HCT116 (cell line): ENCODE measurements at regions not wholly inside any gene's neighbourhood (a gene's known extent, or its start where the extent isn't known, plus 50 kb on each side); places are given as distances from the start of the nearest gene placed in this dataset.

Experiments used
- ATAC-seq: fragments of 200-7000 bp; cut with Tn5 transposase; 2 replicates; pipeline ENCODE4 v1.9.1; 2020; ENCODE audit warnings: mild to moderate bottlenecking, moderate library complexity
- BruUV-seq: library from RNA; stranded (reverse); fragments of 400-500 nt; replicated peaks from 2 replicates; lab custom pipeline; 2021; lab: Mats Ljungman, UMichigan
- CTCF ChIA-PET: fragments of 300-600 bp; sonication (Branson Sonifier 250); formaldehyde crosslinking; loops from one replicate; lab custom pipeline; 2021; ENCODE audit warnings: antibody characterized with exemption; lab: Charles Lee
- POLR2A ChIA-PET: fragments of 300-600, 350-600 bp; sonication (Branson Sonifier 250); formaldehyde crosslinking; loops from one replicate; lab custom pipeline; 2021; ENCODE audit warnings: antibody characterized with exemption; lab: Charles Lee
- RAD21 ChIA-PET, 2 experiments: fragments of 300-600 bp; sonication (Branson Sonifier 250); formaldehyde crosslinking; loops; one replicate each; lab custom pipeline; 2023; ENCODE audit warnings: low total read pairs in 2 of 2; ENCODE audit not compliant: uncharacterized antibody in 2 of 2, unreplicated experiment in 2 of 2, low non-redundant PET in 1 of 2; lab: Charles Lee
- DNase-seq: peaks from one replicate; pipeline ENCODE4 v3.0.0-alpha.2; 2010; ENCODE audit warnings: low read depth, low spot score
- H2AFZ ChIP-seq: fragments of 200-600 bp; shearing (Covaris generic), sonication (generic); 2 replicates; pipeline ENCODE4 v1.6.1; 2017; ENCODE audit warnings: low read depth, mixed run types, mixed read lengths, antibody characterized with exemption, low read length; ENCODE audit not compliant: poor library complexity, severe bottlenecking
- H3K27ac ChIP-seq: 2 replicates; pipeline ENCODE4 v1.5.1; 2012; ENCODE audit warnings: low read depth, low read length
- H3K27me3 ChIP-seq: fragments of 200-600 bp; sonication (generic); 2 replicates; pipeline ENCODE4 v1.6.1; 2016; ENCODE audit warnings: mixed run types, low read length, mixed read lengths; ENCODE audit not compliant: insufficient read depth
- H3K36me3 ChIP-seq, 2 experiments: fragments of 200-500 bp in 1 of 2; fragments of 200-600 bp in 1 of 2; sonication (Bioruptor generic) in 1 of 2; sonication (generic) in 1 of 2; 2 replicates each; pipeline versions ENCODE4 v1.5.1 to v1.6.1; 2014 to 2016; ENCODE audit warnings: low read length in 2 of 2, inconsistent platforms in 1 of 2, mixed read lengths in 1 of 2, mixed run types in 1 of 2; ENCODE audit not compliant: insufficient read depth in 2 of 2, control insufficient read depth in 1 of 2
- H3K4me1 ChIP-seq, 2 experiments: fragments of 200-600 bp in 1 of 2; sonication (generic) in 1 of 2; 2 replicates each; pipeline versions ENCODE4 v1.5.1 to v1.6.1; 2012 to 2017; ENCODE audit warnings: low read length in 2 of 2, inconsistent platforms in 1 of 2, mild to moderate bottlenecking in 1 of 2, mixed read lengths in 1 of 2, mixed run types in 1 of 2, moderate library complexity in 1 of 2; ENCODE audit not compliant: insufficient read depth in 2 of 2, control insufficient read depth in 1 of 2
- H3K4me2 ChIP-seq: fragments of 200-600 bp; sonication (generic); 2 replicates; pipeline ENCODE4 v1.6.1; 2017; ENCODE audit warnings: mixed run types, low read length, mixed read lengths
- H3K4me3 ChIP-seq, 2 experiments: fragments of 200-600 bp in 1 of 2; sonication (generic) in 1 of 2; replicated peaks in 1 of 2; 2 replicates each; pipeline ENCODE4 v1.5.1; 2011 to 2016; ENCODE audit warnings: low read length in 2 of 2, control low read depth in 1 of 2, low read depth in 1 of 2, mild to moderate bottlenecking in 1 of 2, mixed read lengths in 1 of 2, mixed run types in 1 of 2
- H3K79me2 ChIP-seq: fragments of 200-600 bp; sonication (generic); 2 replicates; pipeline ENCODE4 v1.6.1; 2017; ENCODE audit warnings: mild to moderate bottlenecking, mixed run types, low read length, moderate library complexity, mixed read lengths; ENCODE audit not compliant: insufficient read depth
- H3K9ac ChIP-seq: fragments of 200-600 bp; sonication (generic); 2 replicates; pipeline ENCODE4 v1.6.1; 2016; ENCODE audit warnings: low read length, mixed read lengths
- H3K9me2 ChIP-seq: fragments of 200-600 bp; sonication (generic), shearing (Covaris generic); 2 replicates; pipeline ENCODE4 v1.6.1; 2017; ENCODE audit warnings: mixed run types, mild to moderate bottlenecking, moderate library complexity; ENCODE audit not compliant: insufficient read depth
- H3K9me3 ChIP-seq, 2 experiments: fragments of 200-500 bp in 1 of 2; fragments of 200-600 bp in 1 of 2; sonication (Bioruptor generic) in 1 of 2; sonication (generic) in 1 of 2; 2 replicates each; pipeline ENCODE4 v1.6.1; 2014 to 2017; ENCODE audit warnings: low read length in 2 of 2, mixed read lengths in 2 of 2, inconsistent platforms in 1 of 2, low read depth in 1 of 2, mild to moderate bottlenecking in 1 of 2, mixed run types in 1 of 2, moderate library complexity in 1 of 2; ENCODE audit not compliant: control insufficient read depth in 1 of 2, insufficient read depth in 1 of 2
- H4K20me1 ChIP-seq: fragments of 200-600 bp; sonication (generic), shearing (Covaris generic); 2 replicates; pipeline ENCODE4 v1.6.1; 2017; ENCODE audit warnings: mixed run types, mild to moderate bottlenecking, moderate library complexity; ENCODE audit not compliant: insufficient read depth
- CBX3 ChIP-seq: IDR thresholded peaks from 2 replicates; pipeline ENCODE4 v1.6.1; 2012; ENCODE audit warnings: low read depth
- CEBPB ChIP-seq: IDR thresholded peaks from 2 replicates; pipeline ENCODE4 v1.6.1; 2012; ENCODE audit warnings: low read depth
- ELF1 ChIP-seq: IDR thresholded peaks from 2 replicates; pipeline ENCODE4 v1.6.1; 2012; ENCODE audit warnings: low read depth, borderline replicate concordance
- EZH2 ChIP-seq: fragments of 200-600 bp; sonication (generic); IDR thresholded peaks from 2 replicates; pipeline ENCODE4 v1.6.1; 2017; ENCODE audit warnings: antibody characterized with exemption, mixed run types
- EZH2phosphoT487 ChIP-seq: fragments of 200-600 bp; IDR thresholded peaks from 2 replicates; pipeline ENCODE4 v1.6.1; 2018; ENCODE audit warnings: antibody characterized with exemption, borderline replicate concordance
- FOSL1 ChIP-seq: IDR thresholded peaks from 2 replicates; pipeline ENCODE4 v1.6.1; 2012; ENCODE audit warnings: low read depth
- JUND ChIP-seq: IDR thresholded peaks from 2 replicates; pipeline ENCODE4 v1.6.1; 2012
- POLR2A ChIP-seq: IDR thresholded peaks from 2 replicates; pipeline ENCODE4 v1.7.0; 2011; ENCODE audit warnings: borderline replicate concordance; ENCODE audit not compliant: insufficient read depth, insufficient read length; ENCODE audit errors: extremely low read depth
- RAD21 ChIP-seq: IDR thresholded peaks from 2 replicates; pipeline ENCODE4 v1.6.1; 2012; ENCODE audit warnings: low read depth, mild to moderate bottlenecking
- SIN3A ChIP-seq: IDR thresholded peaks from 2 replicates; pipeline ENCODE4 v1.6.1; 2012; ENCODE audit warnings: low read depth
- SP1 ChIP-seq: IDR thresholded peaks from 2 replicates; pipeline ENCODE4 v1.6.1; 2012; ENCODE audit warnings: low read depth
- SRF ChIP-seq: IDR thresholded peaks from 2 replicates; pipeline ENCODE4 v1.6.1; 2012; ENCODE audit warnings: low read depth
- TCF7L2 ChIP-seq: IDR thresholded peaks from 2 replicates; pipeline ENCODE4 v1.7.0; 2011; ENCODE audit warnings: borderline replicate concordance, inconsistent platforms; ENCODE audit not compliant: insufficient read depth, insufficient read length; ENCODE audit errors: extremely low read depth
- YY1 ChIP-seq: IDR thresholded peaks from 2 replicates; pipeline ENCODE4 v1.6.1; 2011; ENCODE audit warnings: low read length, low read depth, moderate library complexity, mild to moderate bottlenecking; ENCODE audit not compliant: insufficient replicate concordance; ENCODE audit errors: extremely low read depth
- ZFX ChIP-seq: fragments of 450-650 bp; IDR thresholded peaks from 2 replicates; pipeline ENCODE4 v1.6.1; 2017
- ZNF274 ChIP-seq: fragments of 200-500 bp; sonication (Bioruptor generic); IDR thresholded peaks from 2 replicates; pipeline ENCODE4 v1.6.1; 2014; ENCODE audit warnings: mild to moderate bottlenecking, low read depth, low read length, inconsistent platforms
- intact Hi-C: fragments of 100-400 bp; cut with micrococcal nuclease; formaldehyde crosslinking; loops from 2 replicates; pipeline ENCODE4 v1.10.0; 2022
- TF ChIP-seq, protein P1 (sequence below), 3 experiments: fragments of 200-600 bp in 1 of 3; sonication (generic) in 1 of 3; IDR thresholded peaks in 2 of 3; conservative IDR thresholded peaks in 1 of 3; 2 replicates each; pipeline ENCODE4 v1.5.1; 2012 to 2017; ENCODE audit warnings: low read depth in 2 of 3, low read length in 2 of 3, antibody characterized with exemption in 1 of 3, borderline replicate concordance in 1 of 3, control low read depth in 1 of 3, mild to moderate bottlenecking in 1 of 3, mixed read lengths in 1 of 3, mixed run types in 1 of 3, moderate library complexity in 1 of 3; ENCODE audit not compliant: insufficient read depth in 1 of 3
- TF ChIP-seq, protein P2 (sequence below): IDR thresholded peaks from 2 replicates; pipeline ENCODE4 v1.6.1; 2011; ENCODE audit warnings: mild to moderate bottlenecking, low read length, moderate library complexity; ENCODE audit not compliant: insufficient replicate concordance; ENCODE audit errors: extremely low read depth
- TF ChIP-seq, protein P3 (sequence below): IDR thresholded peaks from 2 replicates; pipeline ENCODE4 v1.6.1; 2012

GRCh38 chr14:61939776-61940175 lies 177.6 kb downstream of the SNAPC1 start (continued):
- TF ChIP-seq, protein P1, sequence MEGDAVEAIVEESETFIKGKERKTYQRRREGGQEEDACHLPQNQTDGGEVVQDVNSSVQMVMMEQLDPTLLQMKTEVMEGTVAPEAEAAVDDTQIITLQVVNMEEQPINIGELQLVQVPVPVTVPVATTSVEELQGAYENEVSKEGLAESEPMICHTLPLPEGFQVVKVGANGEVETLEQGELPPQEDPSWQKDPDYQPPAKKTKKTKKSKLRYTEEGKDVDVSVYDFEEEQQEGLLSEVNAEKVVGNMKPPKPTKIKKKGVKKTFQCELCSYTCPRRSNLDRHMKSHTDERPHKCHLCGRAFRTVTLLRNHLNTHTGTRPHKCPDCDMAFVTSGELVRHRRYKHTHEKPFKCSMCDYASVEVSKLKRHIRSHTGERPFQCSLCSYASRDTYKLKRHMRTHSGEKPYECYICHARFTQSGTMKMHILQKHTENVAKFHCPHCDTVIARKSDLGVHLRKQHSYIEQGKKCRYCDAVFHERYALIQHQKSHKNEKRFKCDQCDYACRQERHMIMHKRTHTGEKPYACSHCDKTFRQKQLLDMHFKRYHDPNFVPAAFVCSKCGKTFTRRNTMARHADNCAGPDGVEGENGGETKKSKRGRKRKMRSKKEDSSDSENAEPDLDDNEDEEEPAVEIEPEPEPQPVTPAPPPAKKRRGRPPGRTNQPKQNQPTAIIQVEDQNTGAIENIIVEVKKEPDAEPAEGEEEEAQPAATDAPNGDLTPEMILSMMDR (IDR thresholded peaks at IDR 0.05 in 2 of 3, conservative IDR thresholded peaks at IDR 0.05 in 1 of 3; ENCODE audit: borderline replicate concordance in 1 of 3, insufficient read depth in 1 of 3, low read depth in 2 of 3, low read length in 2 of 3), result no peak
- TF ChIP-seq SIN3A (no peak), EZH2phosphoT487 (no peak), ZNF274 (no peak)
- TF ChIP-seq, all 23 proteins: peak for 0

DNA sequence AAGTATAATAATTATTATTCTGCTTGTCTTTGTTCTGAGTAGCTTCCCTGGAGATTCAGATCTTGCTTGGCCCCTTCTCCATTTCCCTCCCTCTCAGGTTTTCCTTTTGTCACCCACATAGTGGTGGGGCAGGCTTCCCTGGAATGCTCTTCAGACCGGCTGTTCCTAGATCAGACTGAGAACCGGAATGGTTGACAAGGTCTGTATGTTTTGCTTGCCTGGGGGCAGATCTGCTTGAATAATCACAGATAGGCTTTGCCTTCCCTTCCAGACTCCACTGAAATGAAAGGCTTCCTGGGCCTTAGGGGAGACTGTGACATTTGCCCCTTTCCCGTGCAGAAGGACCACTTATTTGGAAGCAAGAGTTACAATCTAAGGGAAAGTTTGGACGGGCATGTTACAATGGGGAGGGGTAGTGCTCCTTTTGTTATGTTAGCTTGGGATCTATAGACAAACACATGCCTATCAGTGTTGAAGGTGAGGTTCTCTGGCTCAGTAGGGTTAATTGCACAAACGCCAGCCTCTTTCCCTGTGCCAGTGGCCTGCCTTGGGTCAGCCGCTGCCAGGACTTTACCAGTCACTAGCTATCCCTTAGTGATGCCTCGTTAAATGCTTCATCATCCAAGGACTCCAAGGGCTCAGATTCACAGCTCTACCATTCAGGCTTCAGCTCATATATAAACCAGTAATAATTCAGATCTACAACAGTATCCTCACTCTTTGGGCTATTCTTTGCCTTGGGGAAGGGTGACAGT lies 178.6 kb downstream of the SNAPC1 start:
- no peaks in the 10 kb centered on the region for H3K79me2 ChIP-seq
- no peak for DNase-seq
- no peak overlapping the region for H3K9ac ChIP-seq
- no peaks in the 10 kb centered on the region for H3K36me3 ChIP-seq
- intact Hi-C loops, result no loop called here
- H3K9me3 ChIP-seq, result no peaks in the 10 kb centered on the region
- POLR2A ChIA-PET, result no interaction called here
- no peaks in the 10 kb centered on the region for H3K9me2 ChIP-seq
- H4K20me1 ChIP-seq, result no peaks in the 10 kb centered on the region
- no peak overlapping the region for H3K4me3 ChIP-seq
- no peak overlapping the region for H2AFZ ChIP-seq
- ATAC-seq, result no peak
- RAD21 ChIA-PET, result no interaction called here
- H3K4me1 ChIP-seq, result no peaks in the 10 kb centered on the region
- H3K4me2 ChIP-seq, result no peak overlapping the region
- CTCF ChIA-PET, result interaction anchor here (1.4 kb wide), 1 partner anchor 16 kb away, joined by 4 read pairs; no protein-coding TSS in a partner anchor
- H3K27me3 ChIP-seq, result peaks cover 62% of the 10 kb centered on the region
- no peak overlapping the region for H3K27ac ChIP-seq
- no TSS peak for BruUV-seq
- TF ChIP-seq TCF7L2, result no peak
- no peak for TF ChIP-seq ZFX
- no peak for TF ChIP-seq ELF1
- no peak for TF ChIP-seq SRF
- TF ChIP-seq CEBPB, result no peak
- TF ChIP-seq, protein P2, sequence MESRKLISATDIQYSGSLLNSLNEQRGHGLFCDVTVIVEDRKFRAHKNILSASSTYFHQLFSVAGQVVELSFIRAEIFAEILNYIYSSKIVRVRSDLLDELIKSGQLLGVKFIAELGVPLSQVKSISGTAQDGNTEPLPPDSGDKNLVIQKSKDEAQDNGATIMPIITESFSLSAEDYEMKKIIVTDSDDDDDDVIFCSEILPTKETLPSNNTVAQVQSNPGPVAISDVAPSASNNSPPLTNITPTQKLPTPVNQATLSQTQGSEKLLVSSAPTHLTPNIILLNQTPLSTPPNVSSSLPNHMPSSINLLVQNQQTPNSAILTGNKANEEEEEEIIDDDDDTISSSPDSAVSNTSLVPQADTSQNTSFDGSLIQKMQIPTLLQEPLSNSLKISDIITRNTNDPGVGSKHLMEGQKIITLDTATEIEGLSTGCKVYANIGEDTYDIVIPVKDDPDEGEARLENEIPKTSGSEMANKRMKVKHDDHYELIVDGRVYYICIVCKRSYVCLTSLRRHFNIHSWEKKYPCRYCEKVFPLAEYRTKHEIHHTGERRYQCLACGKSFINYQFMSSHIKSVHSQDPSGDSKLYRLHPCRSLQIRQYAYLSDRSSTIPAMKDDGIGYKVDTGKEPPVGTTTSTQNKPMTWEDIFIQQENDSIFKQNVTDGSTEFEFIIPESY, result no peak
- TF ChIP-seq, protein P3, sequence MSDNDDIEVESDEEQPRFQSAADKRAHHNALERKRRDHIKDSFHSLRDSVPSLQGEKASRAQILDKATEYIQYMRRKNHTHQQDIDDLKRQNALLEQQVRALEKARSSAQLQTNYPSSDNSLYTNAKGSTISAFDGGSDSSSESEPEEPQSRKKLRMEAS, result no peak
- no peak for TF ChIP-seq RAD21
- no peak for TF ChIP-seq SP1
- no peak for TF ChIP-seq POLR2A
- TF ChIP-seq, protein P1 (IDR thresholded peaks at IDR 0.05 in 2 of 3, conservative IDR thresholded peaks at IDR 0.05 in 1 of 3; ENCODE audit: borderline replicate concordance in 1 of 3, insufficient read depth in 1 of 3, low read depth in 2 of 3, low read length in 2 of 3), result no peak
- TF ChIP-seq ZNF274, result no peak
- no peak for TF ChIP-seq SIN3A
- TF ChIP-seq EZH2, result no peak
- TF ChIP-seq YY1, result no peak
- TF ChIP-seq JUND, result no peak
- TF ChIP-seq FOSL1, result no peak
- no peak for TF ChIP-seq CBX3
